Adrenal gland (tissue), 9 donors: ENCODE measurements at regions not wholly inside any gene's neighbourhood (a gene's known extent, or its start where the extent isn't known, plus 50 kb on each side); places are given as distances from the start of the nearest gene placed in this dataset.
"Not testable (repeated sequence)": the region's sequence is repeated elsewhere in the genome, so short reads cannot be mapped to it uniquely, and the experiment has no call there.

Experiments used
- DNase-seq, 7 donors: peaks; one replicate each; pipeline ENCODE4 v3.0.0-alpha.2; 2019 to 2020
- H3K27ac ChIP-seq, 5 donors: fragments of 200-600 bp; sonication (generic) in 4 of 5; 1 replicate in 3 of 5; 2 replicates in 2 of 5; pipeline versions ENCODE4 v1.5.1 to v1.8.0; 2016 to 2020; ENCODE audit warnings: mild to moderate bottlenecking in 1 of 5
- H3K27me3 ChIP-seq: fragments of 200-600 bp; 2 replicates; pipeline ENCODE4 v1.8.0; 2021
- H3K36me3 ChIP-seq, 2 donors: fragments of 200-600 bp; replicated peaks in 1 of 2; 1 replicate in 1 of 2; 2 replicates in 1 of 2; pipeline versions ENCODE4 v1.5.1 to v1.8.0; 2018 to 2022
- H3K4me1 ChIP-seq, 2 donors: fragments of 200-600 bp; replicated peaks in 1 of 2; 1 replicate in 1 of 2; 2 replicates in 1 of 2; pipeline versions ENCODE4 v1.5.1 to v1.8.0; 2018 to 2021
- H3K4me3 ChIP-seq, 4 donors: fragments of 200-600 bp; sonication (generic) in 3 of 4; one replicate each; pipeline ENCODE4 v1.5.1; 2016 to 2018
- H3K9me3 ChIP-seq, 3 donors: fragments of 200-600 bp; sonication (generic) in 1 of 3; replicated peaks in 1 of 3; 1 replicate in 2 of 3; 2 replicates in 1 of 3; pipeline versions ENCODE4 v1.5.1 to v1.8.0; 2016 to 2021
- POLR2A ChIP-seq, 2 donors: fragments of 450-650 bp; IDR thresholded peaks; one replicate each; pipeline ENCODE4 v1.6.1; 2017; ENCODE audit warnings: antibody characterized with exemption in 2 of 2, mild to moderate bottlenecking in 2 of 2, moderate library complexity in 1 of 2
- WGBS, 4 donors: extraction: QIAGEN DNeasy Blood & Tissue Kit in 2 of 4; methylation state at CpG; one replicate each; pipeline versions ENCODE4 v1.1.5 to v1.1.7; 2013 to 2017; 5-methylcytosine and 5-hydroxymethylcytosine counted together
- intact Hi-C, 2 donors: fragments of 100-400 bp; cut with DNase I; formaldehyde crosslinking; loops; one replicate each; pipeline versions ENCODE4 v1.14.1 to v1.15.0; 2022 to 2023
- TF ChIP-seq, protein P1 (sequence below), 6 experiments: fragments of 450-650 bp in 4 of 6; fragments of 200-600 bp in 2 of 6; sonication (generic) in 1 of 6; IDR thresholded peaks; 1 replicate in 5 of 6; 2 replicates in 1 of 6; pipeline versions ENCODE4 v1.5.1 to v1.8.0; 2016 to 2021; ENCODE audit warnings: antibody characterized with exemption in 6 of 6, mild to moderate bottlenecking in 2 of 6, moderate library complexity in 1 of 6
- donor health status: healthy with polysubstance abuse.
- donor health status: Bipolar disorder and iron deficiency.
- donor health status: DM: yes; HTN: yes; CAD: no.
- donor health status: DM: no; HTN: no; CAD: no.
- donor health status: DM: no; HTN: no; CAD: no.

DNA sequence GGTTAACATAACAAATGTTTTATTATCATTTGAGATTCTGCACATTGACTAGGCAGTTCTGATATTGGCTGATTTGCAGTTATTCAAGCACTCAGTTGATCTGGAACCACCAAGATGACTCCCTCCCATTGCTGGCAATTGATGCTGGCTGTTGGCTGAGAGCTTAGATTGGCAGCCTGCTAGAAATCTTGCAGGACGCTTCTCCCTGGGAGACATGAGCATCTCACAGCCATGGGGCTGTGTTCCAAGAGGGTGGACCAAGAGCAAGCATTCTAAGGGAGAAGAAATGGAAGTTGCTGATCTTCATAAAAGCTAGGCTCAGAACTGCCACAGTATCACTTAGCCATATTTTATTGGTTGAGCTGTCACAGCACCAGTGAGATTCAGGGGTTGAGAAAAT lies 233.4 kb upstream of the ID4 start:
- WGBS, 4 donors = 37 to 67% (median 51%) methylated on average over 1 of the region's 1 CpG
- Histone ChIP-seq H3K27me3 (no peaks in the 10 kb centered on the region), H3K36me3 (no peaks in the 10 kb centered on the region), H3K27ac (no peak overlapping the region), H3K9me3 (no peaks in the 10 kb centered on the region), H3K4me3 (no peak overlapping the region), H3K4me1 (no peaks in the 10 kb centered on the region)
- no peak for DNase-seq
- intact Hi-C loops = no loop called here
- no peak for TF ChIP-seq POLR2A (IDR thresholded peaks at IDR 0.05)
- TF ChIP-seq, protein P1, sequence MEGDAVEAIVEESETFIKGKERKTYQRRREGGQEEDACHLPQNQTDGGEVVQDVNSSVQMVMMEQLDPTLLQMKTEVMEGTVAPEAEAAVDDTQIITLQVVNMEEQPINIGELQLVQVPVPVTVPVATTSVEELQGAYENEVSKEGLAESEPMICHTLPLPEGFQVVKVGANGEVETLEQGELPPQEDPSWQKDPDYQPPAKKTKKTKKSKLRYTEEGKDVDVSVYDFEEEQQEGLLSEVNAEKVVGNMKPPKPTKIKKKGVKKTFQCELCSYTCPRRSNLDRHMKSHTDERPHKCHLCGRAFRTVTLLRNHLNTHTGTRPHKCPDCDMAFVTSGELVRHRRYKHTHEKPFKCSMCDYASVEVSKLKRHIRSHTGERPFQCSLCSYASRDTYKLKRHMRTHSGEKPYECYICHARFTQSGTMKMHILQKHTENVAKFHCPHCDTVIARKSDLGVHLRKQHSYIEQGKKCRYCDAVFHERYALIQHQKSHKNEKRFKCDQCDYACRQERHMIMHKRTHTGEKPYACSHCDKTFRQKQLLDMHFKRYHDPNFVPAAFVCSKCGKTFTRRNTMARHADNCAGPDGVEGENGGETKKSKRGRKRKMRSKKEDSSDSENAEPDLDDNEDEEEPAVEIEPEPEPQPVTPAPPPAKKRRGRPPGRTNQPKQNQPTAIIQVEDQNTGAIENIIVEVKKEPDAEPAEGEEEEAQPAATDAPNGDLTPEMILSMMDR (IDR thresholded peaks at IDR 0.05) = no peak

DNA sequence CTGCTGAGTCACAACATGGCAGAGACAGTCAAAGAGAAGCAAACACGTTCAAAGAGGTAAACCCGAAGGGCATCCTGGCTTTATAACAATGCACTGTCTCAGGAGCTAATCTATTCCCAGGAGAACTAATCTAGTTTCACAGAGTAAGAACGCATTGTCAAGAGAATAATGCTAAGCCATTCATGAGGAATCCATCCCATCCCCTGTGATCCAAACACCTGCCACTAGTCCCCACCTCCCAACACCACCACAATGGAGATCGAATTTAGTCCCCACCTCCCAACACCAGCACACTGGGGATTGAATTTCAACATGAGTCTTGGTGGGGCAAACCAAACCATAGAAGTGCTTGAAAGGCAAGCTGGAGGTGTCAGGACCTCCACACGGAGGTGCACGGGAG lies 231.5 kb upstream of the ID4 start:
- Histone ChIP-seq H3K9me3 (no peaks in the 10 kb centered on the region), H3K27ac (no peak overlapping the region), H3K4me3 (no peak overlapping the region), H3K4me1 (no peaks in the 10 kb centered on the region), H3K27me3 (no peaks in the 10 kb centered on the region), H3K36me3 (no peaks in the 10 kb centered on the region)
- TF ChIP-seq POLR2A (IDR thresholded peaks at IDR 0.05) = no peak
- TF ChIP-seq, protein P1 (IDR thresholded peaks at IDR 0.05) = no peak
- intact Hi-C loops = no loop called here
- no peak for DNase-seq
- 71 to 84% (median 78%) methylated on average over 6 of the region's 6 CpGs for WGBS, 4 donors

DNA sequence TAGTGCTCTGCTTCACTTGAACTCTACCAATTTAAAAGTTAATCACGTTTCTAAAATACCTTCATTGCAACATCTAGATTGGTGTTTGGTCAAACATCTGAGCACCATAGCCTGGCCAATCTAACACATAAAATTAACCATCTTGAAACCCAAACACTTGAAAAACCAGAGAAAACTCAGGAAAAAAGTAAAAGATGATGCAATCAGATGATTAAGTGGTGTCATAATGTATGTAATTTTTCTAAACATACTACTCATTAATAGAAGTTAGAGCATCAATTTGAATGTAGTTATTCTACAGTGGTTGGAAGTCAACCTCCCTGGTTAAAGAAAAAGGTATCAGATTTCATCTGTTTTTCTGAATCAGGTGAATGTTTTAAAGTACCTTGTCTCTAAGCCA lies 228.6 kb upstream of the ID4 start:
- no peaks in the 10 kb centered on the region for H3K27me3 ChIP-seq
- intact Hi-C loops = no loop called here
- H3K4me1 ChIP-seq = no peaks in the 10 kb centered on the region
- TF ChIP-seq, protein P1 (IDR thresholded peaks at IDR 0.05) = no peak
- TF ChIP-seq POLR2A (IDR thresholded peaks at IDR 0.05) = no peak
- no peaks in the 10 kb centered on the region for H3K36me3 ChIP-seq
- H3K4me3 ChIP-seq = no peak overlapping the region
- WGBS, 4 donors = 33 to 67% (median 43%) methylated on average over 1 of the region's 1 CpG
- H3K27ac ChIP-seq = no peak overlapping the region
- H3K9me3 ChIP-seq = no peaks in the 10 kb centered on the region
- no peak for DNase-seq

DNA sequence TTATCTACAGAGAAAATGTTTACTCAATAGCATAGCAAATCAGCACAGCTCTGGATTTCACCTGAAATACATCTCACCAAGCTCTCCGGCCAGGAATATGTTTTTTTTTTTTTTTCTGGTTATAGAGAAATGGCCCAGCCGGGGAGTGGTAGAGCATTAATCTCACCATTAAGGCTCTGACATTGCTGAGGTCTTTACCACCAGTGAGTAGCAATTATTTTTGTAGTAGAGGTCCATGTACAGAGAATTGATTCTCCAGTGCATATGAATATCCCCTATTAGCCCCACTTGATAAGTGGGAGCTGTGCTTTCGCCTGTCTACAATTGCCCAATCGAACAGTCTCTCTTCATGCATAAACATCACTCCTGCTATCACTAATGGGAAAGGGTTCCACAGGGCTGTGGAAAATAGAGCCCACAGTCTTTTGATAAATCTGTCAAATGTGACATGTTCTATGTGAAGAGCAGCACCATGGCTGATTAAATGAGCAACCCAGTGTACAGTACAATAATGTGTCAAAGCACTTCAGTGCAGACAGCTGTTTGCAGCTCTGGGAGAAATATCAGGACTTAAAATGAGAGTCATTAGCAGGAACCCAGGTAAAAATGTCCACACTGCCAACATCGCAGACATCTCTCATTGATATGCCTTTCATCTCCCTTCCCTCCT lies 227.1 kb upstream of the ID4 start:
- no peak for TF ChIP-seq POLR2A (IDR thresholded peaks at IDR 0.05)
- TF ChIP-seq, protein P1 (IDR thresholded peaks at IDR 0.05) = no peak
- intact Hi-C loops = no loop called here
- no peaks in the 10 kb centered on the region for H3K9me3 ChIP-seq
- H3K4me1 ChIP-seq = no peaks in the 10 kb centered on the region
- no peak for DNase-seq
- WGBS, 4 donors = 72 to 85% (median 75%) methylated on average over 5 of the region's 5 CpGs
- H3K4me3 ChIP-seq = no peak overlapping the region
- H3K36me3 ChIP-seq = no peaks in the 10 kb centered on the region
- H3K27ac ChIP-seq = no peak overlapping the region
- no peaks in the 10 kb centered on the region for H3K27me3 ChIP-seq

DNA sequence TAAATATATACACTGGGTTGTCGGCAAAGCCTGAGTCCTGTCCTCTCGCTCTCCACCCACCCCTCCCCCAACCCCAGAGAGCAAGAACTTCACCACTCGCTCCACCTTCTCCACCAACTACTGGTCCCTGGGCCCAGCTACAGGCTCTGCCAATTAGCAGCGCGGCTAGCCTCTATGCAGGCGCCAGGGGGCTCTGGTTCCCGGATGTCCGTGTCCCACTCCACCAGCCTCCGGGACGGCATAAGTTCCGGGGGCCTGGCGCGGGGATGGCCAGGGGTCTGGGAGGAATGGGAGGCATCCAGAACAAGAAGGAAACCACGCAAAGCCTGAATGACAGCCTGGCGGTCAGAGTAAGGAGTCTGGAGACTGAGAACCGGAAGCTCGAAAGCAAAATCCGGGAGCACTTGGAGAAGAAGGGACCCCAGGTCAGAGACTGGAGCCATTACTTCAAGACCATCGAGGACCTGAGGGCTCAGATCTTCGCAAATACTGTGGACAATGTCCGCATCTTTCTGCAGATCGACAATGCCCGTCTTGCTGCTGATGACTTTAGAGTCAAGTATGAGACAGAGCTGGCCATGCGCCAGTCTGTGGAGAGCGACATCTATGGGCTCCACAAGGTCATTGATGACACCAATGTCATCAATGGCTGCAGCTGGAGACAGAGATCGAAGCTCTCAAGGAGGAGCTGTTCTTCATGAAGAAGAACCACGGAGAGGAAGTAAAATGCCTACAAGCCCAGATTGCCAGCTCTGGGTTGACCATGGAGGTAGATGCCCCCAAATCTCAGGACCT lies 224.3 kb upstream of the ID4 start:
- H3K4me1 ChIP-seq, H3K36me3 ChIP-seq, H3K27me3 ChIP-seq, H3K4me3 ChIP-seq, intact Hi-C loops, H3K27ac ChIP-seq, DNase-seq: not testable (repeated sequence)
- WGBS, 4 donors = 81 to 93% (median 91%) methylated on average over 21 to 27 of the region's 27 CpGs
- peaks cover 0 to 10% (median 0%) of the 10 kb centered on the region in 3 donors for H3K9me3 ChIP-seq
